NB4 (cell line): ENCODE measurements at regions not wholly inside any gene's neighbourhood (a gene's known extent, or its start where the extent isn't known, plus 50 kb on each side); places are given as distances from the start of the nearest gene placed in this dataset.

ENCODE experiments used
- POLR2A ChIP-seq: IDR thresholded peaks from 2 replicates; pipeline ENCODE4 v1.6.1; 2011; ENCODE audit warnings: mild to moderate bottlenecking; ENCODE audit not compliant: insufficient read length; ENCODE audit errors: extremely low read depth
- TF ChIP-seq, protein P1 (sequence below): IDR thresholded peaks from one replicate; pipeline ENCODE4 v1.5.1; 2012; ENCODE audit warnings: low read depth, low read length

DNA sequence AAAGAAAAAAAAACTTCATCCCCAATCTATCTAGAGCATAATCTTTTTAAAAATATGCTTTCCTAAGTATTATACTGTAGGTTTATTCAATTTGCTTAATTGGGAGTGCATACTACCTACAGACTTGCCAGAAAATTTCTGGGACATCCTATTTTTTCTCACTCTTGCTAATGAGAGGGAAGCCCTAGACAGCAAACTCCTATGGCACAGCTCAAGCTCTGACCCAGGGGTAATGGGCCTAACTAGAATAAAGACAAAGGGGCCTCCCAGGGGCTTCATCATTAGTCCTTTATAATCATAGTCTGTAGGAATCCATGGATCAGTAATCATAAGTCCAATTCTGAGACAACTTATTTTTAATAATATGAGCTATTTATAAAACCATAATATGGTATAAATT is 142.6 kb upstream of the ITGA4 start:
- TF ChIP-seq, protein P1, sequence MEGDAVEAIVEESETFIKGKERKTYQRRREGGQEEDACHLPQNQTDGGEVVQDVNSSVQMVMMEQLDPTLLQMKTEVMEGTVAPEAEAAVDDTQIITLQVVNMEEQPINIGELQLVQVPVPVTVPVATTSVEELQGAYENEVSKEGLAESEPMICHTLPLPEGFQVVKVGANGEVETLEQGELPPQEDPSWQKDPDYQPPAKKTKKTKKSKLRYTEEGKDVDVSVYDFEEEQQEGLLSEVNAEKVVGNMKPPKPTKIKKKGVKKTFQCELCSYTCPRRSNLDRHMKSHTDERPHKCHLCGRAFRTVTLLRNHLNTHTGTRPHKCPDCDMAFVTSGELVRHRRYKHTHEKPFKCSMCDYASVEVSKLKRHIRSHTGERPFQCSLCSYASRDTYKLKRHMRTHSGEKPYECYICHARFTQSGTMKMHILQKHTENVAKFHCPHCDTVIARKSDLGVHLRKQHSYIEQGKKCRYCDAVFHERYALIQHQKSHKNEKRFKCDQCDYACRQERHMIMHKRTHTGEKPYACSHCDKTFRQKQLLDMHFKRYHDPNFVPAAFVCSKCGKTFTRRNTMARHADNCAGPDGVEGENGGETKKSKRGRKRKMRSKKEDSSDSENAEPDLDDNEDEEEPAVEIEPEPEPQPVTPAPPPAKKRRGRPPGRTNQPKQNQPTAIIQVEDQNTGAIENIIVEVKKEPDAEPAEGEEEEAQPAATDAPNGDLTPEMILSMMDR: no peak
- TF ChIP-seq POLR2A: no peak
